Endodermal cell (in vitro differentiated cells): ENCODE measurements at regions not wholly inside any gene's neighbourhood (a gene's known extent, or its start where the extent isn't known, plus 50 kb on each side); places are given as distances from the start of the nearest gene placed in this dataset.

Source experiments
- DNase-seq: peaks from one replicate; pipeline ENCODE4 v3.0.0-alpha.2; 2017
- H3K27ac ChIP-seq: 2 replicates; pipeline ENCODE4 v1.5.1; 2013; ENCODE audit warnings: mild to moderate bottlenecking, low read depth, low read length, moderate library complexity
- H3K27me3 ChIP-seq: 2 replicates; pipeline ENCODE4 v1.6.1; 2013; ENCODE audit warnings: mild to moderate bottlenecking, low read length, moderate library complexity; ENCODE audit not compliant: insufficient read depth, control insufficient read depth, poor library complexity, severe bottlenecking
- H3K36me3 ChIP-seq: 2 replicates; pipeline ENCODE4 v1.7.0; 2013; ENCODE audit warnings: mild to moderate bottlenecking, low read length, moderate library complexity; ENCODE audit not compliant: control insufficient read depth, insufficient read depth
- H3K4me1 ChIP-seq: one replicate; pipeline ENCODE4 v1.7.0; 2013; ENCODE audit warnings: low read length; ENCODE audit not compliant: control insufficient read depth, insufficient read depth
- H3K4me3 ChIP-seq: 2 replicates; pipeline ENCODE4 v1.5.1; 2013; ENCODE audit warnings: mild to moderate bottlenecking, low read length, moderate library complexity
- H3K9ac ChIP-seq: 2 replicates; pipeline ENCODE4 v1.6.1; 2013; ENCODE audit warnings: mild to moderate bottlenecking, low read length, moderate library complexity; ENCODE audit not compliant: poor library complexity, severe bottlenecking; ENCODE audit errors: extremely low read depth
- H3K9me3 ChIP-seq: 2 replicates; pipeline ENCODE4 v1.6.1; 2013; ENCODE audit warnings: mild to moderate bottlenecking, low read length, moderate library complexity; ENCODE audit not compliant: control insufficient read depth
- H3K27ac Mint-ChIP-seq: 2 replicates; pipeline ENCODE4 v1.8.0; 2020; ENCODE audit warnings: mixed read lengths
- H3K27me3 Mint-ChIP-seq: 2 replicates; pipeline ENCODE4 v1.8.0; 2021; ENCODE audit warnings: mild to moderate bottlenecking, mixed read lengths; ENCODE audit not compliant: insufficient read depth
- H3K36me3 Mint-ChIP-seq: 2 replicates; pipeline ENCODE4 v1.8.0; 2020; ENCODE audit warnings: low read depth, mixed read lengths
- H3K4me1 Mint-ChIP-seq: 2 replicates; pipeline ENCODE4 v1.8.0; 2020; ENCODE audit warnings: mixed read lengths
- H3K4me3 Mint-ChIP-seq: 2 replicates; pipeline ENCODE4 v1.8.0; 2020; ENCODE audit warnings: mild to moderate bottlenecking, moderate library complexity, mixed read lengths
- H3K9me3 Mint-ChIP-seq: 2 replicates; pipeline ENCODE4 v1.8.0; 2020; ENCODE audit warnings: mild to moderate bottlenecking, mixed read lengths
- CTCF ChIP-seq: fragments of 200-600 bp; sonication (generic); conservative IDR thresholded peaks from 2 replicates; pipeline ENCODE4 v1.5.0; 2021; ENCODE audit warnings: antibody characterized with exemption, mild to moderate bottlenecking
- WGBS, 2 experiments: methylation state at CpG; one replicate each; pipeline versions ENCODE4 v1.1.5 to v1.1.7; 2013; ENCODE audit warnings: missing lambda C conversion rate in 2 of 2, mixed read lengths in 1 of 2; ENCODE audit not compliant: insufficient coverage in 1 of 2, insufficient read length in 1 of 2; 5-methylcytosine and 5-hydroxymethylcytosine counted together

- Histone ChIP-seq H3K27me3 (no peaks in the 10 kb centered on the region), H3K9ac (no peak overlapping the region), H3K27ac (no peak overlapping the region), H3K9me3 (no peaks in the 10 kb centered on the region), H3K36me3 (no peaks in the 10 kb centered on the region), H3K4me1 (no peaks in the 10 kb centered on the region), H3K4me3 (no peak overlapping the region)
- H3K9me3 Mint-ChIP-seq, result peaks cover 30% of the 10 kb centered on the region
- no peaks in the 10 kb centered on the region for H3K27me3 Mint-ChIP-seq
- no peak overlapping the region for H3K27ac Mint-ChIP-seq
- no peak overlapping the region for H3K4me3 Mint-ChIP-seq
- WGBS, 2 experiments, result 100% methylated on average over 1 of the region's 1 CpG; no CpG with 5 or more reads in 1 of the 2 experiments
- no peak for DNase-seq
- H3K36me3 Mint-ChIP-seq, result no peaks in the 10 kb centered on the region
- H3K4me1 Mint-ChIP-seq, result no peaks in the 10 kb centered on the region
- no peak for TF ChIP-seq CTCF
These were observed 55.4 kb upstream of the PABPC1L2A start for GRCh38 chrX:73134741-73135140.

- Histone ChIP-seq H3K27me3 (no peaks in the 10 kb centered on the region), H3K9me3 (no peaks in the 10 kb centered on the region), H3K36me3 (no peaks in the 10 kb centered on the region), H3K4me1 (no peaks in the 10 kb centered on the region), H3K27ac (no peak overlapping the region), H3K4me3 (no peak overlapping the region), H3K9ac (no peak overlapping the region)
- Mint-ChIP-seq H3K4me3 (no peak overlapping the region), H3K27me3 (no peaks in the 10 kb centered on the region), H3K9me3 (peaks cover 45% of the 10 kb centered on the region), H3K27ac (no peak overlapping the region), H3K36me3 (no peaks in the 10 kb centered on the region), H3K4me1 (no peaks in the 10 kb centered on the region)
- no CpG with 5 or more reads among the region's 2 CpGs for WGBS, 2 experiments
- no peak for TF ChIP-seq CTCF
- DNase-seq, result no peak
These were observed 52.6 kb upstream of the PABPC1L2A start for GRCh38 chrX:73131877-73132276.

GRCh38 chrX:73131276-73131675 lies 52.0 kb upstream of the PABPC1L2A start:
- H3K4me3 ChIP-seq, result no peak overlapping the region
- H3K27ac Mint-ChIP-seq, result no peak overlapping the region
- 100% methylated on average over 3 of the region's 5 CpGs; no CpG with 5 or more reads in 1 of the 2 experiments for WGBS, 2 experiments
- TF ChIP-seq CTCF, result no peak
- no peaks in the 10 kb centered on the region for H3K27me3 Mint-ChIP-seq
- H3K36me3 ChIP-seq, result no peaks in the 10 kb centered on the region
- H3K9ac ChIP-seq, result no peak overlapping the region
- H3K27ac ChIP-seq, result no peak overlapping the region
- H3K9me3 ChIP-seq, result no peaks in the 10 kb centered on the region
- H3K4me1 ChIP-seq, result no peaks in the 10 kb centered on the region
- H3K4me3 Mint-ChIP-seq, result no peak overlapping the region
- H3K27me3 ChIP-seq, result no peaks in the 10 kb centered on the region
- H3K9me3 Mint-ChIP-seq, result peaks cover 51% of the 10 kb centered on the region
- no peaks in the 10 kb centered on the region for H3K4me1 Mint-ChIP-seq
- no peaks in the 10 kb centered on the region for H3K36me3 Mint-ChIP-seq
- no peak for DNase-seq
